ENCODE measurements at regions not wholly inside any gene's neighbourhood (a gene's known extent, or its start where the extent isn't known, plus 50 kb on each side); places are given as distances from the start of the nearest gene placed in this dataset.

DNA sequence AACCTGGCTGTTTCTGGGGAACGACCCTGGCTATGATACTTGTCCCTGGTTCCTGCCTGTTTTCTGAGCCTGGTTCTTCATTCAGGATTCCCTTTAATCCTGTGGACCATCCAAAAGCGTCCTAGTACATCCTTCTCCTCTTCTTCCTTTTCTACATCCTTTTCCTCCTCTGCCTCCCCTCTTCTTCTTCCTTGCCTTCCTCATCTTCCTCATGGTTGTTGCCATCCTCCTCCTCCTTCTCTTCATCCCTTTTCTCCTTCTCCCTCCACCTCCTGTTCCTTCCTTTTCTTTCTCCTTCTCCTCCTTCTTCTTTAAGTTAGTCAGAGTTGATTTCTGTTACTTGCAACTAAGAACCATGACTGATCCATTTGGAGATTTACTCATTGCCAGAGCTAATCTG, 197.8 kb downstream of the FOXD2 start:
- DNase-seq (ENCODE audit: extremely low read depth, insufficient read length), result no peak
- TF ChIP-seq, protein P1, sequence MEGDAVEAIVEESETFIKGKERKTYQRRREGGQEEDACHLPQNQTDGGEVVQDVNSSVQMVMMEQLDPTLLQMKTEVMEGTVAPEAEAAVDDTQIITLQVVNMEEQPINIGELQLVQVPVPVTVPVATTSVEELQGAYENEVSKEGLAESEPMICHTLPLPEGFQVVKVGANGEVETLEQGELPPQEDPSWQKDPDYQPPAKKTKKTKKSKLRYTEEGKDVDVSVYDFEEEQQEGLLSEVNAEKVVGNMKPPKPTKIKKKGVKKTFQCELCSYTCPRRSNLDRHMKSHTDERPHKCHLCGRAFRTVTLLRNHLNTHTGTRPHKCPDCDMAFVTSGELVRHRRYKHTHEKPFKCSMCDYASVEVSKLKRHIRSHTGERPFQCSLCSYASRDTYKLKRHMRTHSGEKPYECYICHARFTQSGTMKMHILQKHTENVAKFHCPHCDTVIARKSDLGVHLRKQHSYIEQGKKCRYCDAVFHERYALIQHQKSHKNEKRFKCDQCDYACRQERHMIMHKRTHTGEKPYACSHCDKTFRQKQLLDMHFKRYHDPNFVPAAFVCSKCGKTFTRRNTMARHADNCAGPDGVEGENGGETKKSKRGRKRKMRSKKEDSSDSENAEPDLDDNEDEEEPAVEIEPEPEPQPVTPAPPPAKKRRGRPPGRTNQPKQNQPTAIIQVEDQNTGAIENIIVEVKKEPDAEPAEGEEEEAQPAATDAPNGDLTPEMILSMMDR (IDR thresholded peaks at IDR 0.05; ENCODE audit: insufficient read depth, low read length, poor library complexity, severe bottlenecking), result no peak
- Histone ChIP-seq H3K27me3 (replicated peaks; ENCODE audit: control insufficient read depth, insufficient read depth, low read length) (peaks cover 1% of the 10 kb centered on the region; the same call in 1 of the 2 replicates), H3K4me3 (replicated peaks; ENCODE audit: low read depth, low read length) (no peak overlapping the region), H3K36me3 (ENCODE audit: control insufficient read depth, insufficient read depth, low read length) (no peaks in the 10 kb centered on the region)

- no peaks in the 10 kb centered on the region for H3K36me3 ChIP-seq (ENCODE audit: control insufficient read depth, insufficient read depth, low read length)
- H3K27me3 ChIP-seq (replicated peaks; ENCODE audit: control insufficient read depth, insufficient read depth, low read length), result peaks cover 1% of the 10 kb centered on the region; the same call in 1 of the 2 replicates
- no peak for DNase-seq (ENCODE audit: extremely low read depth, insufficient read length)
- no peak overlapping the region for H3K4me3 ChIP-seq (replicated peaks; ENCODE audit: low read depth, low read length)
- TF ChIP-seq, protein P1 (IDR thresholded peaks at IDR 0.05; ENCODE audit: insufficient read depth, low read length, poor library complexity, severe bottlenecking), result no peak
Measured at GRCh38 chr1:47637111-47637685, 199.4 kb downstream of the FOXD2 start.

DNA sequence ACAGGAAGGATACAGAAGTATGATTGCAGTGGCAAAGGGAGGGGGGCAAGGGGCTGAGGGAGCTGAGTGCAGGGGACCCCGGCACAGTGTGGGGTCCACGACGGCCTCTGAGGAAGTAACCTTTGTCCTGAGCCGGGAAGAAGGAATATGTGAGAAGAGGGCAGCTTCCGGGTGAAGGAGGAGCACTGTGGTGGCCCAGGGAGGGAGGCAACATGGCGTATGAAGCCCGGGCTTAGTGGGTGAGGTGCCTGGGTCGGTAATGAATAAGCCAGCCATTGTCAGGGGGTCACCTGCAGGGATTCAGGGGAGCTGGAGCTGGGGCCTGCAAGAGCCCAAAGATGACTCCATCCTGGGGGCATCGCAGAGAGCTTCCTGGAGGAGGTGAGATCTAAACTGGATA, 200.4 kb downstream of the FOXD2 start:
- Histone ChIP-seq H3K36me3 (ENCODE audit: control insufficient read depth, insufficient read depth, low read length) (no peaks in the 10 kb centered on the region), H3K4me3 (replicated peaks; ENCODE audit: low read depth, low read length) (no peak overlapping the region), H3K27me3 (replicated peaks; ENCODE audit: control insufficient read depth, insufficient read depth, low read length) (peaks cover 1% of the 10 kb centered on the region; the same call in 1 of the 2 replicates)
- DNase-seq (ENCODE audit: extremely low read depth, insufficient read length), result no peak
- TF ChIP-seq, protein P1 (IDR thresholded peaks at IDR 0.05; ENCODE audit: insufficient read depth, low read length, poor library complexity, severe bottlenecking), result no peak

- H3K36me3 ChIP-seq (ENCODE audit: control insufficient read depth, insufficient read depth, low read length), result no peaks in the 10 kb centered on the region
- TF ChIP-seq, protein P1 (IDR thresholded peaks at IDR 0.05; ENCODE audit: insufficient read depth, low read length, poor library complexity, severe bottlenecking), result no peak
- H3K27me3 ChIP-seq (replicated peaks; ENCODE audit: control insufficient read depth, insufficient read depth, low read length), result peaks cover 1% of the 10 kb centered on the region; the same call in 1 of the 2 replicates
- H3K4me3 ChIP-seq (replicated peaks; ENCODE audit: low read depth, low read length), result no peak overlapping the region
- no peak for DNase-seq (ENCODE audit: extremely low read depth, insufficient read length)
Measured at GRCh38 chr1:47638713-47639112, 200.9 kb downstream of the FOXD2 start.

- Histone ChIP-seq H3K27me3 (replicated peaks; ENCODE audit: control insufficient read depth, insufficient read depth, low read length) (no peaks in the 10 kb centered on the region; the same call in 1 of the 2 replicates), H3K36me3 (ENCODE audit: control insufficient read depth, insufficient read depth, low read length) (no peaks in the 10 kb centered on the region), H3K4me3 (replicated peaks; ENCODE audit: low read depth, low read length) (no peak overlapping the region)
- no peak for DNase-seq (ENCODE audit: extremely low read depth, insufficient read length)
- TF ChIP-seq, protein P1 (IDR thresholded peaks at IDR 0.05; ENCODE audit: insufficient read depth, low read length, poor library complexity, severe bottlenecking), result no peak
Measured at GRCh38 chr1:47643306-47644211, 205.7 kb downstream of the FOXD2 start.
